Astrocyte (in vitro differentiated cells and primary cell): ENCODE measurements at regions not wholly inside any gene's neighbourhood (a gene's known extent, or its start where the extent isn't known, plus 50 kb on each side); places are given as distances from the start of the nearest gene placed in this dataset.

Experiments used
- CTCF ChIP-seq: IDR thresholded peaks from 2 replicates; pipeline ENCODE4 v1.5.1; 2011; ENCODE audit warnings: low read depth, mild to moderate bottlenecking, inconsistent platforms, low read length, moderate library complexity; ENCODE audit not compliant: insufficient read depth
- EZH2 ChIP-seq: IDR thresholded peaks from 2 replicates; pipeline ENCODE4 v1.6.1; 2012; ENCODE audit warnings: mild to moderate bottlenecking, low read length, inconsistent platforms; ENCODE audit not compliant: insufficient read depth

GRCh38 chr16:5205361-5206040 is 107.9 kb upstream of the EEF2KMT start:
- TF ChIP-seq CTCF = no peak
- TF ChIP-seq EZH2 = no peak
